HL-60 (cell line): ENCODE measurements at regions not wholly inside any gene's neighbourhood (a gene's known extent, or its start where the extent isn't known, plus 50 kb on each side); places are given as distances from the start of the nearest gene placed in this dataset.

Experiments used
- DNase-seq, 2 experiments: peaks; one replicate each; pipeline ENCODE4 v3.0.0-alpha.2; 2010 to 2020; ENCODE audit warnings: low read depth in 1 of 2, low spot score in 1 of 2
- H3K27ac ChIP-seq: fragments of 250-450 bp; sonication (Bioruptor Pico); replicated peaks from 2 replicates; pipeline ENCODE4 v1.5.1; 2020; ENCODE audit warnings: mild to moderate bottlenecking, moderate library complexity
- H3K27me3 ChIP-seq: fragments of 250-450 bp; sonication (Bioruptor Pico); 2 replicates; pipeline ENCODE4 v1.5.1; 2021; ENCODE audit warnings: mild to moderate bottlenecking, moderate library complexity; ENCODE audit not compliant: insufficient read depth, poor library complexity, severe bottlenecking
- H3K4me3 ChIP-seq: replicated peaks from 2 replicates; pipeline ENCODE4 v1.5.1; 2011; ENCODE audit warnings: mild to moderate bottlenecking, control low read depth, low read length; ENCODE audit not compliant: insufficient read depth
- GABPA ChIP-seq: IDR thresholded peaks from 2 replicates; pipeline ENCODE4 v1.6.1; 2012; ENCODE audit warnings: low read depth
- POLR2AphosphoS5 ChIP-seq: IDR thresholded peaks from 2 replicates; pipeline ENCODE4 v1.6.1; 2012; ENCODE audit warnings: low read depth
- SPI1 ChIP-seq: IDR thresholded peaks from 2 replicates; pipeline ENCODE4 v1.6.1; 2012; ENCODE audit warnings: low read depth, mild to moderate bottlenecking, borderline replicate concordance
- TF ChIP-seq, protein P1 (sequence below): IDR thresholded peaks from 2 replicates; pipeline ENCODE4 v1.6.1; 2012; ENCODE audit warnings: low read depth; ENCODE audit not compliant: insufficient replicate concordance
- TF ChIP-seq, protein P2 (sequence below): IDR thresholded peaks from one replicate; pipeline ENCODE4 v1.5.1; 2011; ENCODE audit warnings: low read length, control low read depth, inconsistent platforms; ENCODE audit not compliant: insufficient read depth

DNA sequence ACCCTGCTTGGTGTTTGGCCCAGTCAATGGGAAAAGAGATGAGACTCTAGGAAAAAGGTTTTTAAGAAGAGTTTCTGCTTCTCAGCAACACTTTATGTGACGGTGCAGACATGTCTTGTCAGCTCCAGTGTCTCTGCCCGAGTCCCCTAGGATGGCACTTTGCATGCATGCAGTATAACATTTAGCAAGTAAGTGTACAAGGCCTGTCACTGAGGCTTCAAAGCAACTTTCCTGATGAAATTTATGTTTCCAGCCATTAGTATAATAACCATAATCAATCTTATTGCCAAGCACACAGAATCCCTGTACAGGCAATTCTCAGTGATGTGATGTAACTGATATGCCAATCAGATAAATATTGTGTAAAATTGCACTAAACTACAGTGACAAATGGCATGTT is 248.1 kb upstream of the PLET1 start:
- no peak for DNase-seq
- no peak overlapping the region for H3K27ac ChIP-seq
- no peak for TF ChIP-seq SPI1

DNA sequence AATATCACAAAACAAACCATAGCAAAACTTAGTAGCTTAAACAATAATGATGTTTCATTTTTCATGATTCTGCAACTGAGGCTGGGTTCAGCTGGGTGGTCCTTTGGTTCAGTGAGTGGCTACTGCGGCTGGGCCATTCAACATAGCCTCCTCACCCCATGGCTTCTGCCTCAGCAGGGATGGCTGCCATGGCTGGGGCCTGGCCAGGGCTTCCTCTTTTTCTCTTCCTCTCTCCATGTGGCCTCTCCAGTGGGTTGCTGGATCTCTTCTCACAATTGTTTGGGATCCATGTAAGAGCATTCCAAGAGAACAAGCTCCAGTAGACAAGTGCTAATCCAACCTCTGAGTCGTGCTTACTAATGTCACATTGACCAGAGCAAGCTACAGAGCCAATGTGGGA is 248.6 kb upstream of the PLET1 start:
- H3K4me3 ChIP-seq: no peak overlapping the region
- no peak for DNase-seq
- TF ChIP-seq, protein P1, sequence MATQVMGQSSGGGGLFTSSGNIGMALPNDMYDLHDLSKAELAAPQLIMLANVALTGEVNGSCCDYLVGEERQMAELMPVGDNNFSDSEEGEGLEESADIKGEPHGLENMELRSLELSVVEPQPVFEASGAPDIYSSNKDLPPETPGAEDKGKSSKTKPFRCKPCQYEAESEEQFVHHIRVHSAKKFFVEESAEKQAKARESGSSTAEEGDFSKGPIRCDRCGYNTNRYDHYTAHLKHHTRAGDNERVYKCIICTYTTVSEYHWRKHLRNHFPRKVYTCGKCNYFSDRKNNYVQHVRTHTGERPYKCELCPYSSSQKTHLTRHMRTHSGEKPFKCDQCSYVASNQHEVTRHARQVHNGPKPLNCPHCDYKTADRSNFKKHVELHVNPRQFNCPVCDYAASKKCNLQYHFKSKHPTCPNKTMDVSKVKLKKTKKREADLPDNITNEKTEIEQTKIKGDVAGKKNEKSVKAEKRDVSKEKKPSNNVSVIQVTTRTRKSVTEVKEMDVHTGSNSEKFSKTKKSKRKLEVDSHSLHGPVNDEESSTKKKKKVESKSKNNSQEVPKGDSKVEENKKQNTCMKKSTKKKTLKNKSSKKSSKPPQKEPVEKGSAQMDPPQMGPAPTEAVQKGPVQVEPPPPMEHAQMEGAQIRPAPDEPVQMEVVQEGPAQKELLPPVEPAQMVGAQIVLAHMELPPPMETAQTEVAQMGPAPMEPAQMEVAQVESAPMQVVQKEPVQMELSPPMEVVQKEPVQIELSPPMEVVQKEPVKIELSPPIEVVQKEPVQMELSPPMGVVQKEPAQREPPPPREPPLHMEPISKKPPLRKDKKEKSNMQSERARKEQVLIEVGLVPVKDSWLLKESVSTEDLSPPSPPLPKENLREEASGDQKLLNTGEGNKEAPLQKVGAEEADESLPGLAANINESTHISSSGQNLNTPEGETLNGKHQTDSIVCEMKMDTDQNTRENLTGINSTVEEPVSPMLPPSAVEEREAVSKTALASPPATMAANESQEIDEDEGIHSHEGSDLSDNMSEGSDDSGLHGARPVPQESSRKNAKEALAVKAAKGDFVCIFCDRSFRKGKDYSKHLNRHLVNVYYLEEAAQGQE: no peak
- TF ChIP-seq SPI1 (peak; percentile 87), POLR2AphosphoS5 (no peak), GABPA (no peak)
- TF ChIP-seq, protein P2, sequence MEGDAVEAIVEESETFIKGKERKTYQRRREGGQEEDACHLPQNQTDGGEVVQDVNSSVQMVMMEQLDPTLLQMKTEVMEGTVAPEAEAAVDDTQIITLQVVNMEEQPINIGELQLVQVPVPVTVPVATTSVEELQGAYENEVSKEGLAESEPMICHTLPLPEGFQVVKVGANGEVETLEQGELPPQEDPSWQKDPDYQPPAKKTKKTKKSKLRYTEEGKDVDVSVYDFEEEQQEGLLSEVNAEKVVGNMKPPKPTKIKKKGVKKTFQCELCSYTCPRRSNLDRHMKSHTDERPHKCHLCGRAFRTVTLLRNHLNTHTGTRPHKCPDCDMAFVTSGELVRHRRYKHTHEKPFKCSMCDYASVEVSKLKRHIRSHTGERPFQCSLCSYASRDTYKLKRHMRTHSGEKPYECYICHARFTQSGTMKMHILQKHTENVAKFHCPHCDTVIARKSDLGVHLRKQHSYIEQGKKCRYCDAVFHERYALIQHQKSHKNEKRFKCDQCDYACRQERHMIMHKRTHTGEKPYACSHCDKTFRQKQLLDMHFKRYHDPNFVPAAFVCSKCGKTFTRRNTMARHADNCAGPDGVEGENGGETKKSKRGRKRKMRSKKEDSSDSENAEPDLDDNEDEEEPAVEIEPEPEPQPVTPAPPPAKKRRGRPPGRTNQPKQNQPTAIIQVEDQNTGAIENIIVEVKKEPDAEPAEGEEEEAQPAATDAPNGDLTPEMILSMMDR: no peak
- H3K27me3 ChIP-seq: no peaks in the 10 kb centered on the region
- no peak overlapping the region for H3K27ac ChIP-seq

More for the DNA sequence above, 248.1 kb upstream of the PLET1 start:
- Histone ChIP-seq H3K27me3 (no peaks in the 10 kb centered on the region), H3K4me3 (no peak overlapping the region)

DNA sequence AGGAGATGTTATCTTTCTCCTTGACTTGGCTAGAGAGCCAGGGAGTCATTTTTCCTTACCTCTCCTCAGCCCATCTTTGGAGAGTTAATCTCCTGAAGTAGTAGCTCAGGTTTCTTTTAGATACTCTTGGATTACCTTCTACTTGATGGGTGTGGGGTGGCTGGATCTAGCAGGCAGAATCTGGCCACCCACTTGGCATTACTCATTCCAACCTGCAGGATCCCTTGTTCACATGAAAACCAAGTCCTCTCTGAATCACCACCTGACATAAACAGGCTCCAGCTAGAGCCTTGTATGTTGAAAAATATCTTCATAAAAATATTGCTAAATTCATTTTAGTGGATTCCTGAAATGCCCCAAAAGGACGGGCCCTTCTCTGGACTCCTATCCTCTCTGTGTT is 250.6 kb upstream of the PLET1 start:
- Histone ChIP-seq H3K27me3 (no peaks in the 10 kb centered on the region), H3K4me3 (no peak overlapping the region), H3K27ac (no peak overlapping the region)
- no peak for DNase-seq
- TF ChIP-seq, protein P1: no peak
- TF ChIP-seq GABPA (no peak), SPI1 (no peak), POLR2AphosphoS5 (no peak)
- TF ChIP-seq, protein P2: no peak

DNA sequence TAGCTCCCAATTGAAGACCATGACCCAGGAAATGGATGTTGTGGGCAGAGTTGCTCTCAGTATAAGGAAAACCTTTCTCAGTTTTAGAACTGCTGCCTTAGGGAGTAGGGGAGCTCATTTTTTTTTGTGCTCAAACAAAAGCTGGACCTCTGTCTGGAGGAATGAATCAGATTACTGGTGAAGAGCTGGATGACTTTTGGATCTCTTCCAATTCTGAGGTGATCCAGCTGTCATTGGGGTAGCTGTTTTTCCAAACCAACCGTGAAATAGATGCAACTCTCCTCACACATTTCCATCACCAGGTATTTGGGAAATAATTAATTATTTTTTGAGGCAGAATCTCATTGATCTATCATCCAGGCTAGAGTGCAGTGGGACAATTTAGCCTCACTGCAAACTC is 251.3 kb upstream of the PLET1 start:
- no peak for DNase-seq
- H3K27ac ChIP-seq: no peak overlapping the region
- H3K4me3 ChIP-seq: no peak overlapping the region
- TF ChIP-seq SPI1 (no peak), GABPA (no peak), POLR2AphosphoS5 (no peak)
- TF ChIP-seq, protein P1: no peak
- TF ChIP-seq, protein P2: no peak
- H3K27me3 ChIP-seq: no peaks in the 10 kb centered on the region
